ENCODE measurements at regions not wholly inside any gene's neighbourhood (a gene's known extent, or its start where the extent isn't known, plus 50 kb on each side); places are given as distances from the start of the nearest gene placed in this dataset.

DNA sequence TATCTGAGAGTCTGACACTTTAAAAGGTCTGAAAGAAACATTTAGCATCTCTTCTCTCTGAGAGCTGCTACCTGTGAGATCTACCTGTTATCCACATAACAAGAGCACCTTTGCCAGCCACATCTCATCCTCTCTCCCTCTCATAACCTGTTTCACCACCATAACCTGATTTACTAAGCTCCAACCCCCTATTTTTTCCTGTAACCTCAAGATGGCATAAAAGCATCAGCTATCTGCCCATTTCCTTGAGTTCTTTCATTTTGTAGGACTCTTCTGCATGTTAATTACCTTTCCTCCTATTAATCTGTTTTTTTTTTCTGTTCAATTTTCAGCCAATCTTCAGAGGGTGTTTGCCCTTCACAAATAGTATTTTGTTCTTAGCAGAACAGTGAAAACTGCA is 136.5 kb upstream of the KCNK1 start:
- Mint-ChIP-seq H3K9me3 (ENCODE audit: unreplicated experiment) (peaks cover 4% of the 10 kb centered on the region), H3K36me3 (ENCODE audit: unreplicated experiment) (no peaks in the 10 kb centered on the region), H3K4me1 (ENCODE audit: low read depth, unreplicated experiment) (no peaks in the 10 kb centered on the region), H3K4me3 (ENCODE audit: unreplicated experiment) (no peak overlapping the region), H3K27ac (ENCODE audit: unreplicated experiment) (no peak overlapping the region), H3K27me3 (ENCODE audit: unreplicated experiment) (no peaks in the 10 kb centered on the region)
- no peak for DNase-seq
- TF ChIP-seq, protein P1, sequence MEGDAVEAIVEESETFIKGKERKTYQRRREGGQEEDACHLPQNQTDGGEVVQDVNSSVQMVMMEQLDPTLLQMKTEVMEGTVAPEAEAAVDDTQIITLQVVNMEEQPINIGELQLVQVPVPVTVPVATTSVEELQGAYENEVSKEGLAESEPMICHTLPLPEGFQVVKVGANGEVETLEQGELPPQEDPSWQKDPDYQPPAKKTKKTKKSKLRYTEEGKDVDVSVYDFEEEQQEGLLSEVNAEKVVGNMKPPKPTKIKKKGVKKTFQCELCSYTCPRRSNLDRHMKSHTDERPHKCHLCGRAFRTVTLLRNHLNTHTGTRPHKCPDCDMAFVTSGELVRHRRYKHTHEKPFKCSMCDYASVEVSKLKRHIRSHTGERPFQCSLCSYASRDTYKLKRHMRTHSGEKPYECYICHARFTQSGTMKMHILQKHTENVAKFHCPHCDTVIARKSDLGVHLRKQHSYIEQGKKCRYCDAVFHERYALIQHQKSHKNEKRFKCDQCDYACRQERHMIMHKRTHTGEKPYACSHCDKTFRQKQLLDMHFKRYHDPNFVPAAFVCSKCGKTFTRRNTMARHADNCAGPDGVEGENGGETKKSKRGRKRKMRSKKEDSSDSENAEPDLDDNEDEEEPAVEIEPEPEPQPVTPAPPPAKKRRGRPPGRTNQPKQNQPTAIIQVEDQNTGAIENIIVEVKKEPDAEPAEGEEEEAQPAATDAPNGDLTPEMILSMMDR (IDR thresholded peaks at IDR 0.05; ENCODE audit: partially characterized antibody, unreplicated experiment): no peak

DNA sequence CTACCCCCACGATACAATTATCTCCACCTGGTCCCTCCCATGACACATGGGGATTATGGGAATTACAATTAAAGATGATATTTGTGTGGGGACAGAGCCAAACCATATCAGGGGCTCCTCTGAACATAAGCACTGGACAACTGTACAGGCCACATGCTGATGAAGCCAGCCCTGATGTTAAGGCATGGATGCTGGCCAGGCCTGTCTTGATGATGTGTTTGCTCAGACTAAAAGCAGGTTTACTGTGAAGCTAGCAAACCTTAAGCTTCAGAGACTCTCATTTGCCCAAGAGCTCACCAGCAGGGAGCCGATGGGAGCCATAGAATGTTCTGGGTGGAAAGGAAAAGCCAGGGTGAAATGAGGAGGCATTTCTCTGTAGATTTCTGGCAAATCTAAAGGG is 135.3 kb upstream of the KCNK1 start:
- TF ChIP-seq, protein P1 (IDR thresholded peaks at IDR 0.05; ENCODE audit: partially characterized antibody, unreplicated experiment): no peak
- Mint-ChIP-seq H3K27me3 (ENCODE audit: unreplicated experiment) (no peaks in the 10 kb centered on the region), H3K4me3 (ENCODE audit: unreplicated experiment) (no peak overlapping the region), H3K4me1 (ENCODE audit: low read depth, unreplicated experiment) (no peaks in the 10 kb centered on the region), H3K36me3 (ENCODE audit: unreplicated experiment) (no peaks in the 10 kb centered on the region), H3K9me3 (ENCODE audit: unreplicated experiment) (peaks cover 2% of the 10 kb centered on the region), H3K27ac (ENCODE audit: unreplicated experiment) (no peak overlapping the region)
- DNase-seq: no peak

DNA sequence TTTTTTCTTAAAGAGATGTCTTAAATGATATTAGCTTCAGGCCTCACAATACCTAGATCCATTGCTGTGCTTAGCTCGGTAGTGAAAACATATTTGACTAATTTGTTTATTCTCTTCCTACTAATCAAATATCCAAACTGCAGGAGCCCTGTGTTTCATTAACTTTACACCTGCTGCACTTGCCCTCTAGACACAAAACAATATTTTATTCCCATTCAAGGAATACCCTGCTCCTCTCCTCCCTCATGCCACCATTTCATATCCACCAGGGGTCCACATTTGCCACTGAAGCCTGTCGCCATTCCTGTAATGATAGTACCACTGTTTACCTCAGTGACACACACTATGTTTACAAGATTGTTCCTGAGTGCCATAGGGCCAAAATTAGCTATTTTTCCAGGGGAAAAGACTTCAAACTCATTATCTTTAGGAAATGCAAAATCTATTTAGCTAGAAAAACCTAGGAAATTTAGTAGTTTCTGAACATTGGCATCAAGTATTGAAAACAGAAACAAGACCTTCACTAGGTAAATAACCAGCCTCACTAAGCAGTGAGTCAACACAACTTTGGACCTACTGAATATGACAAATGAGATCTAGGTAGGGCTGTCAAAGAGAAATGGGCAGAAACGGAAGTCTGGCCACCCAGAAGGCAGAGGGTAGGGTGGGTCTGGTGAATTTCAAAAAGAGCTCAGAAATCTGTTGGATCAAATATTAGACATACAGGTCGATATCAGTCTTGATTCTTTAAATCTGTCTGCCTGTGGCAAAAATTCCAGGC is 134.6 kb upstream of the KCNK1 start:
- H3K9me3 Mint-ChIP-seq (ENCODE audit: unreplicated experiment): peaks cover 2% of the 10 kb centered on the region

DNA sequence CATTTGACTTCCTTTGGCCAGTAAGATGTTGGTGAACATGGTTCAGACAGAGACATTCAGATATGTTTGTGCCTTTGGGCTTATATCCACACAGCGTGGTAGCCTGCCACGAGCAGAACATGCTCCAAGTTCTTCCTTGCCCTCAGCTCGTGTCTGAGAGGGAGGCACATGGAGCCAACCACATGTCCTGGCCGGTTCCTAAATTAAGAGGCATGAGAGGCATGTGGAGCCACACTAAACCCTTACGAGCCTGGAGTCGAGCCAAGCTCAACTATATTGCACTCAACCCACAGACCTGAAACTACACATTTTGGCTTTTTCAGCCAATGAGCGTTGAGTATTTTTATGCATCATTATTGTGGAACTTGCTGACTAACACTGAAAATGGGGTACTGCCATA is 133.7 kb upstream of the KCNK1 start:
- Mint-ChIP-seq H3K36me3 (ENCODE audit: unreplicated experiment) (no peaks in the 10 kb centered on the region), H3K27ac (ENCODE audit: unreplicated experiment) (no peak overlapping the region), H3K27me3 (ENCODE audit: unreplicated experiment) (no peaks in the 10 kb centered on the region), H3K4me1 (ENCODE audit: low read depth, unreplicated experiment) (no peaks in the 10 kb centered on the region), H3K4me3 (ENCODE audit: unreplicated experiment) (no peak overlapping the region), H3K9me3 (ENCODE audit: unreplicated experiment) (peaks cover 2% of the 10 kb centered on the region)
- TF ChIP-seq, protein P1 (IDR thresholded peaks at IDR 0.05; ENCODE audit: partially characterized antibody, unreplicated experiment): no peak
- no peak for DNase-seq

More for the DNA sequence above, 134.6 kb upstream of the KCNK1 start:
- H3K27ac Mint-ChIP-seq (ENCODE audit: unreplicated experiment): no peak overlapping the region
- no peaks in the 10 kb centered on the region for H3K36me3 Mint-ChIP-seq (ENCODE audit: unreplicated experiment)
- no peak overlapping the region for H3K4me3 Mint-ChIP-seq (ENCODE audit: unreplicated experiment)
- no peaks in the 10 kb centered on the region for H3K27me3 Mint-ChIP-seq (ENCODE audit: unreplicated experiment)
- H3K4me1 Mint-ChIP-seq (ENCODE audit: low read depth, unreplicated experiment): no peaks in the 10 kb centered on the region
- no peak for DNase-seq
- TF ChIP-seq, protein P1 (IDR thresholded peaks at IDR 0.05; ENCODE audit: partially characterized antibody, unreplicated experiment): no peak

GRCh38 chr1:233482388-233482787 is 131.5 kb upstream of the KCNK1 start:
- Mint-ChIP-seq H3K4me3 (ENCODE audit: unreplicated experiment) (no peak overlapping the region), H3K9me3 (ENCODE audit: unreplicated experiment) (peaks cover 2% of the 10 kb centered on the region), H3K4me1 (ENCODE audit: low read depth, unreplicated experiment) (no peaks in the 10 kb centered on the region), H3K27me3 (ENCODE audit: unreplicated experiment) (no peaks in the 10 kb centered on the region), H3K27ac (ENCODE audit: unreplicated experiment) (no peak overlapping the region), H3K36me3 (ENCODE audit: unreplicated experiment) (no peaks in the 10 kb centered on the region)
- DNase-seq: no peak
- TF ChIP-seq, protein P1 (IDR thresholded peaks at IDR 0.05; ENCODE audit: partially characterized antibody, unreplicated experiment): no peak

All from glutamatergic neuron (in vitro differentiated cells).